Hypothalamus (tissue), 51 donors: ENCODE measurements at regions not wholly inside any gene's neighbourhood (a gene's known extent, or its start where the extent isn't known, plus 50 kb on each side); places are given as distances from the start of the nearest gene placed in this dataset.
"Not testable (repeated sequence)": the region's sequence is repeated elsewhere in the genome, so short reads cannot be mapped to it uniquely, and the experiment has no call there.

ENCODE experiments used
- DNase-seq, 51 donors: peaks; one replicate each; lab custom pipeline; 2025; lab: John Stamatoyannopoulos, UW

GRCh38 chr3:34407281-34407680, 608.9 kb downstream of the PDCD6IP start:
- DNase-seq, result no peak

GRCh38 chr3:34408088-34408487, 609.7 kb downstream of the PDCD6IP start:
- DNase-seq, result no peak

GRCh38 chr3:34411596-34411995, 613.2 kb downstream of the PDCD6IP start:
- no peak for DNase-seq

- no peak for DNase-seq
These were observed 621.4 kb downstream of the PDCD6IP start for GRCh38 chr3:34419801-34420200.

- DNase-seq, result no peak
These were observed 623.3 kb downstream of the PDCD6IP start for GRCh38 chr3:34421762-34422161.

- no peak for DNase-seq
These were observed 641.4 kb downstream of the PDCD6IP start for GRCh38 chr3:34439796-34440195.

- no peak for DNase-seq
These were observed 645.7 kb downstream of the PDCD6IP start for GRCh38 chr3:34444137-34444536.

- no peak for DNase-seq
These were observed 650.9 kb downstream of the PDCD6IP start for GRCh38 chr3:34449305-34449704.

- DNase-seq, result no peak
These were observed 665.0 kb downstream of the PDCD6IP start for GRCh38 chr3:34463414-34463813.

- no peak for DNase-seq
These were observed 666.2 kb downstream of the PDCD6IP start for GRCh38 chr3:34464646-34465045.

- no peak for DNase-seq
These were observed 677.4 kb downstream of the PDCD6IP start for GRCh38 chr3:34475851-34476250.

GRCh38 chr3:34483311-34483887, 685.0 kb downstream of the PDCD6IP start:
- DNase-seq, result no peak

- DNase-seq, result no peak
These were observed 705.9 kb downstream of the PDCD6IP start for GRCh38 chr3:34504366-34504765.

GRCh38 chr3:34504775-34505174, 706.3 kb downstream of the PDCD6IP start:
- no peak for DNase-seq

GRCh38 chr3:34508732-34509131, 710.3 kb downstream of the PDCD6IP start:
- no peak for DNase-seq

GRCh38 chr3:34511891-34512290, 713.5 kb downstream of the PDCD6IP start:
- no peak for DNase-seq

GRCh38 chr3:34519008-34519407, 720.6 kb downstream of the PDCD6IP start:
- DNase-seq, result not testable (repeated sequence)

GRCh38 chr3:34531156-34531555, 732.7 kb downstream of the PDCD6IP start:
- no peak for DNase-seq

GRCh38 chr3:34533451-34533850, 735.0 kb downstream of the PDCD6IP start:
- DNase-seq, result peak in 4 of 51 donors; percentile 7 to 53 (median 13)

- peak in 6 of 51 donors; percentile 1 to 33 (median 7) for DNase-seq
These were observed 735.6 kb downstream of the PDCD6IP start for GRCh38 chr3:34534013-34534412.

- DNase-seq, result no peak
These were observed 745.7 kb downstream of the PDCD6IP start for GRCh38 chr3:34544136-34544535.

- DNase-seq, result no peak
These were observed 749.0 kb downstream of the PDCD6IP start for GRCh38 chr3:34547297-34547920.

- no peak for DNase-seq
These were observed 768.8 kb downstream of the PDCD6IP start for GRCh38 chr3:34567266-34567665.
